GM23248 (cell line): ENCODE measurements at regions not wholly inside any gene's neighbourhood (a gene's known extent, or its start where the extent isn't known, plus 50 kb on each side); places are given as distances from the start of the nearest gene placed in this dataset.

ENCODE experiments used
- DNase-seq: peaks from one replicate; pipeline ENCODE4 v3.0.0-alpha.2; 2015
- H2AFZ ChIP-seq: fragments of 200-600 bp; sonication (generic); 2 replicates; pipeline ENCODE4 v1.6.1; 2016; ENCODE audit warnings: antibody characterized with exemption
- H3F3A ChIP-seq: fragments of 200-600 bp; sonication (generic); 2 replicates; pipeline ENCODE4 v1.6.1; 2016; ENCODE audit warnings: mild to moderate bottlenecking, antibody characterized with exemption, mixed run types; ENCODE audit not compliant: insufficient read depth
- H3K27ac ChIP-seq: fragments of 200-600 bp; sonication (generic); 2 replicates; pipeline ENCODE4 v1.5.1; 2016; ENCODE audit warnings: mild to moderate bottlenecking
- H3K27me3 ChIP-seq: fragments of 200-600 bp; sonication (generic); replicated peaks from 2 replicates; pipeline ENCODE4 v1.6.1; 2016; ENCODE audit warnings: mild to moderate bottlenecking; ENCODE audit not compliant: insufficient read depth
- H3K36me3 ChIP-seq: fragments of 200-600 bp; sonication (generic); 2 replicates; pipeline ENCODE4 v1.6.1; 2016; ENCODE audit warnings: low read depth, mild to moderate bottlenecking
- H3K4me1 ChIP-seq: fragments of 200-600 bp; sonication (generic); 2 replicates; pipeline ENCODE4 v1.6.1; 2016; ENCODE audit warnings: mild to moderate bottlenecking; ENCODE audit not compliant: insufficient read depth
- H3K4me2 ChIP-seq: fragments of 200-600 bp; sonication (generic); one replicate; pipeline ENCODE4 v1.6.1; 2016; ENCODE audit warnings: mild to moderate bottlenecking; ENCODE audit not compliant: unreplicated experiment
- H3K4me3 ChIP-seq: fragments of 200-600 bp; sonication (generic); 2 replicates; pipeline ENCODE4 v1.5.1; 2016; ENCODE audit warnings: mild to moderate bottlenecking
- H3K79me2 ChIP-seq: fragments of 200-600 bp; sonication (generic); 2 replicates; pipeline ENCODE4 v1.6.1; 2016; ENCODE audit warnings: mild to moderate bottlenecking; ENCODE audit not compliant: insufficient read depth
- H3K9ac ChIP-seq: fragments of 200-600 bp; sonication (generic); 2 replicates; pipeline ENCODE4 v1.6.1; 2016; ENCODE audit warnings: mild to moderate bottlenecking
- H3K9me2 ChIP-seq: fragments of 200-600 bp; sonication (generic); 2 replicates; pipeline ENCODE4 v1.6.1; 2016; ENCODE audit warnings: mixed run types, mild to moderate bottlenecking, moderate library complexity; ENCODE audit not compliant: insufficient read depth
- H3K9me3 ChIP-seq: fragments of 200-600 bp; sonication (generic); one replicate; pipeline ENCODE4 v1.6.1; 2017; ENCODE audit warnings: low read depth
- H4K20me1 ChIP-seq: fragments of 200-600 bp; sonication (generic); 2 replicates; pipeline ENCODE4 v1.6.0; 2016; ENCODE audit not compliant: insufficient read depth
- EZH2 ChIP-seq: fragments of 200-600 bp; sonication (generic); IDR thresholded peaks from 2 replicates; pipeline ENCODE4 v1.6.1; 2018; ENCODE audit warnings: antibody characterized with exemption, mild to moderate bottlenecking; ENCODE audit not compliant: insufficient read depth, poor library complexity, severe bottlenecking
- EZH2phosphoT487 ChIP-seq: fragments of 200-600 bp; sonication (generic); IDR thresholded peaks from 2 replicates; pipeline ENCODE4 v1.6.1; 2018; ENCODE audit warnings: antibody characterized with exemption, moderate library complexity, mild to moderate bottlenecking, low read depth; ENCODE audit not compliant: insufficient read depth
- WGBS, 2 experiments: methylation state at CpG; one replicate each; pipeline ENCODE4 v1.1.6; 2015 to 2017; ENCODE audit warnings: low lambda C conversion rate in 2 of 2, low coverage in 1 of 2; ENCODE audit errors: missing lambda C conversion rate in 2 of 2; 5-methylcytosine and 5-hydroxymethylcytosine counted together
- in situ Hi-C: fragments of 300-500 bp; cut with MboI; formaldehyde crosslinking; loops from 2 replicates; pipeline ENCODE4 v1.15.0; 2020

DNA sequence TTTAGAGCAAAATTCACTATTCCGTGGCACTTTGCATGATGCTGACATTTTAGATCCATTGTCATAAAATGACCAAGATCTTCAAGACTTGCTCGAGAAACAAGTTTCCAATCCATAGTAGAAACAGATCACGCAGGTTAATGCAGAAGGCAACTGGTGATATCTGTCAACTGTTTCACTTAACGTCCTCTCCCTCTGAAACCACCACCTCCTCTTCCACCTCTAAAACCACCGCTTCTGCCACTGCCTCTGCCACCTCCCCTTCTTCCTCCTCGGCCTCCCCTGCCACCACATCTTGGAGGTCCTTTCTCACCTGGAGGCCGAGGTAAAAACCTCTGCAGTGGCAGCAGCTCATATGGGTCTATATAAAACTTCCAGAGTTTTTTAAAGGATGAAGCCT is 84.6 kb upstream of the IRF2 start:
- Histone ChIP-seq H3K9me3 (no peaks in the 10 kb centered on the region), H3K27me3 (no peaks in the 10 kb centered on the region), H3K9me2 (no peaks in the 10 kb centered on the region), H4K20me1 (no peaks in the 10 kb centered on the region), H3K4me3 (no peak overlapping the region), H3K36me3 (no peaks in the 10 kb centered on the region), H2AFZ (no peak overlapping the region), H3F3A (no peaks in the 10 kb centered on the region), H3K9ac (no peak overlapping the region), H3K4me2 (no peak overlapping the region), H3K27ac (no peak overlapping the region), H3K4me1 (no peaks in the 10 kb centered on the region), H3K79me2 (no peaks in the 10 kb centered on the region)
- no peak for DNase-seq
- TF ChIP-seq EZH2 (no peak), EZH2phosphoT487 (no peak)
- in situ Hi-C loops = no loop called here
- 44 to 45% methylated on average over 7 of the region's 7 CpGs for WGBS, 2 experiments

DNA sequence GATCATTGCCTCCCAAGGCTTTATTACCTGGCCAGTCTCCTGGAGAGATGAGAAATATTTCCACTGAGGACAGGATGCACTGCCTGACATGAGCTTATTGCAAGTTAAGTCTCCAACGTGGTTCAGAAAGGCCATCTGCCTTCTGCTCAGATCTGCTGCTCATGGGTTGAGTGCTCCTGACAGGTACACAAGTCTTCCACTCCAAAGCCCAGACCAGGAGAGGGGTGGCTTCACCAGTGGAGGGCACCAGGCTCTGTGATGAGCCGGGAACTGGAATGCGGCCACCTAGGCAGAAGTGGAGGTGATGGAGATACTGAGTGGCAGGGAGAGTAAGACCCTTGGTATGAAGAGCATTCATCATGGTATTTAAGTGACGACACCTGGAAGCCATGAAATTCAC is 79.5 kb upstream of the IRF2 start:
- H3K27me3 ChIP-seq = no peaks in the 10 kb centered on the region
- H2AFZ ChIP-seq = no peak overlapping the region
- no peaks in the 10 kb centered on the region for H4K20me1 ChIP-seq
- no peak overlapping the region for H3K4me3 ChIP-seq
- no peak overlapping the region for H3K4me2 ChIP-seq
- no peaks in the 10 kb centered on the region for H3F3A ChIP-seq
- H3K36me3 ChIP-seq = no peaks in the 10 kb centered on the region
- in situ Hi-C loops = no loop called here
- H3K27ac ChIP-seq = no peak overlapping the region
- WGBS, 2 experiments = 56 to 65% methylated on average over 4 of the region's 4 CpGs
- H3K9me2 ChIP-seq = no peaks in the 10 kb centered on the region
- no peak overlapping the region for H3K9ac ChIP-seq
- H3K79me2 ChIP-seq = no peaks in the 10 kb centered on the region
- H3K9me3 ChIP-seq = no peaks in the 10 kb centered on the region
- TF ChIP-seq EZH2 (no peak), EZH2phosphoT487 (no peak)
- no peak for DNase-seq
- no peaks in the 10 kb centered on the region for H3K4me1 ChIP-seq

- Histone ChIP-seq H3K36me3 (no peaks in the 10 kb centered on the region), H3K27ac (no peak overlapping the region), H4K20me1 (no peaks in the 10 kb centered on the region), H3K27me3 (no peaks in the 10 kb centered on the region), H3K4me2 (no peak overlapping the region), H3K79me2 (no peaks in the 10 kb centered on the region), H3K4me3 (no peak overlapping the region), H2AFZ (no peak overlapping the region), H3K9ac (no peak overlapping the region), H3K9me2 (no peaks in the 10 kb centered on the region), H3K4me1 (no peaks in the 10 kb centered on the region), H3K9me3 (no peaks in the 10 kb centered on the region), H3F3A (no peaks in the 10 kb centered on the region)
- no peak for TF ChIP-seq EZH2phosphoT487
- TF ChIP-seq EZH2 = no peak
- WGBS, 2 experiments = 3 to 5% methylated on average over 3 of the region's 3 CpGs
- no peak for DNase-seq
- in situ Hi-C loops = no loop called here
Observed at GRCh38 chr4:184550476-184550875, 76.1 kb upstream of the IRF2 start.

DNA sequence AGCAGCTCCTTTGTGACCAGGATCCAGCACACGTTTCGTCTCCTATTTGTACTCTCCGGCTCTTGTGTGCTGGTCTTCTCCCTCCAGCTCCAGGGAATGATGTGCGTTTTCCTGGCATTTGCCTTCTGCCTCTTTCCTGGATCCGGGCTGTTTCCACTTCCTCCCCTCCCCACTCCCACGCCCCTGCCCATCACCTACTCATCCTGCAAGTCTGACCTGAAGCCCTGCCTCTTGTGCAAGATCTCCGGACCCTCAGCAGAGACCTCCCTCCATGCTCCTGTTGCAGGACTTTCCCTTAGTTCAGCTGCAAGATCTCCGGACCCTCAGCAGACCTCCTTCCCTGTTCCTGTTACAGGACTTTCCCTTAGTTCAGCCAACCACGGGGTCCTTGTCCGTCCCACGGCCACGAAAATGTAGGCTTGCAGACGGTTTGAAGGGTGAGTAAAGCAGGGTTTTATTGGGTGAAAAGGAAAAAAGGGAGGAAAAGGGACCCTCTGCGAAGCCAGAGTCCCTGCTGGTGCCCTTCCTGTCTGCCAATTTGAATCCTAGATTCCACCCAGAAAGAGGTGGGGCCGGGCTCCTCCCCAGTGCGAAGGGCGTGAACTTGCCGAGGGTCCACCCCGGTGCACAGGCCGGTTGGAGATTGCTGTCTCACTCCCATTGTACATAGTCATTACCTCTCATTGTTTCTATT is 74.4 kb upstream of the IRF2 start:
- TF ChIP-seq EZH2phosphoT487 (no peak), EZH2 (no peak)
- Histone ChIP-seq H3K9ac (no peak overlapping the region), H3K4me3 (no peak overlapping the region), H3K27me3 (no peaks in the 10 kb centered on the region), H3K4me1 (no peaks in the 10 kb centered on the region), H3K9me2 (no peaks in the 10 kb centered on the region), H3F3A (no peaks in the 10 kb centered on the region), H2AFZ (no peak overlapping the region), H4K20me1 (no peaks in the 10 kb centered on the region), H3K9me3 (no peaks in the 10 kb centered on the region), H3K79me2 (no peaks in the 10 kb centered on the region), H3K36me3 (no peaks in the 10 kb centered on the region), H3K27ac (no peak overlapping the region), H3K4me2 (no peak overlapping the region)
- 61 to 65% methylated on average over 20 of the region's 20 CpGs for WGBS, 2 experiments
- in situ Hi-C loops = loop anchor here (10.0 kb wide), 1 partner anchor 284 kb away; no protein-coding TSS in a partner anchor
- DNase-seq = no peak
